ENCODE measurements at regions not wholly inside any gene's neighbourhood (a gene's known extent, or its start where the extent isn't known, plus 50 kb on each side); places are given as distances from the start of the nearest gene placed in this dataset.
"Not testable (repeated sequence)": the region's sequence is repeated elsewhere in the genome, so short reads cannot be mapped to it uniquely, and the experiment has no call there.

GRCh38 chr12:112684742-112685141 lies 106.8 kb upstream of the RPH3A start:
- no peak for DNase-seq (ENCODE audit: extremely low read depth, insufficient read length)
- H3K36me3 ChIP-seq (ENCODE audit: control insufficient read depth, insufficient read depth, low read length), result no peaks in the 10 kb centered on the region
- peak; percentile 20 for TF ChIP-seq CTCF (IDR thresholded peaks at IDR 0.05; ENCODE audit: insufficient read depth, low read length, poor library complexity, severe bottlenecking)

GRCh38 chr12:112685321-112685720 lies 106.2 kb upstream of the RPH3A start:
- Histone ChIP-seq H3K4me3 (replicated peaks; ENCODE audit: low read depth, low read length) (no peak overlapping the region), H3K27me3 (replicated peaks; ENCODE audit: control insufficient read depth, insufficient read depth, low read length) (no peaks in the 10 kb centered on the region; the same call in 1 of the 2 replicates), H3K36me3 (ENCODE audit: control insufficient read depth, insufficient read depth, low read length) (no peaks in the 10 kb centered on the region)
- TF ChIP-seq CTCF (IDR thresholded peaks at IDR 0.05; ENCODE audit: insufficient read depth, low read length, poor library complexity, severe bottlenecking), result no peak
- DNase-seq (ENCODE audit: extremely low read depth, insufficient read length), result no peak

More at GRCh38 chr12:112684742-112685141, 106.8 kb upstream of the RPH3A start:
- Histone ChIP-seq H3K4me3 (replicated peaks; ENCODE audit: low read depth, low read length) (no peak overlapping the region), H3K27me3 (replicated peaks; ENCODE audit: control insufficient read depth, insufficient read depth, low read length) (no peaks in the 10 kb centered on the region; the same call in none of the 2 replicates)

DNA sequence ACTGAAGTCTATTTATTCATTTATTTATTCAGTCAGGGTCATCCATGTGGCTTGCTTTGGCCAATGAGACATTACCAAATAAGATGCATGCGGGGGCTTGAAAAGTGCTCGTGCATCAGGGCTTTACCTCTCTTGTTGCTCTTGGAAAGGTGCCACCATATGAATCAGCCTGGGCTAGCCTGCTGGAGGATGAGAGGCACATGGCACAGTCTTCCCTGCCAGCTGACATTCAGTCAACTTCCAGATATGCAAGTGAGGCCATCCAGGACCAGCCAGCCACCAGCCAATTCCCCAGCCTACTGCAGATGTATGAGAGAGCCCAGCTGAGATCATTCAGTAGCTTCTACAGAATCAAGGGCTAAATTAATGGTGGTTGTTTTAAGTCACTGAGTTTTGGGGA lies 105.2 kb upstream of the RPH3A start:
- H3K36me3 ChIP-seq (ENCODE audit: control insufficient read depth, insufficient read depth, low read length), result no peaks in the 10 kb centered on the region
- no peaks in the 10 kb centered on the region for H3K27me3 ChIP-seq (replicated peaks; ENCODE audit: control insufficient read depth, insufficient read depth, low read length)
- no peak overlapping the region for H3K4me3 ChIP-seq (replicated peaks; ENCODE audit: low read depth, low read length)
- no peak for DNase-seq (ENCODE audit: extremely low read depth, insufficient read length)
- no peak for TF ChIP-seq CTCF (IDR thresholded peaks at IDR 0.05; ENCODE audit: insufficient read depth, low read length, poor library complexity, severe bottlenecking)

DNA sequence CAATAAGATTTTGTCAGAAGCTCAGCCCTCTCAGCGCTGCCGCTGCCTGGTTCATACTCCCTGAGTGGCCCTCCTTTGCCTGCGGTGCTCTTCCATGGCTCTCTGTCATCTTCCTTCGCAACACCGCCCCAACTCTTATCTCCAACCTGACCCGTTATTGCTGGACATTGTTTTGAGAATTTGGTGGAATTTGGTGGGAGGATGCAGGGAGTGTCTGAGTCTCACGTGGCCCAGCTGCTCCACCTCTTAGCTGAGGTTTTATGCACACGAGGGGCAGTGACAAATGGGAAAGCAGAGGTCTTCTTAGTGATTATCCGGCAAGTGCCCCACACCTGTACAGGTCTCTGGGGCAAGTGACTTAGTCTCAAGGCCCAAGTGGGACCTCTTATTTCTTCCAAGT lies 97.5 kb upstream of the RPH3A start:
- DNase-seq (ENCODE audit: extremely low read depth, insufficient read length), result no peak
- H3K4me3 ChIP-seq (replicated peaks; ENCODE audit: low read depth, low read length), result no peak overlapping the region
- TF ChIP-seq CTCF (IDR thresholded peaks at IDR 0.05; ENCODE audit: insufficient read depth, low read length, poor library complexity, severe bottlenecking), result no peak
- H3K27me3 ChIP-seq (replicated peaks; ENCODE audit: control insufficient read depth, insufficient read depth, low read length), result no peaks in the 10 kb centered on the region
- no peaks in the 10 kb centered on the region for H3K36me3 ChIP-seq (ENCODE audit: control insufficient read depth, insufficient read depth, low read length)

GRCh38 chr12:112697441-112697840 lies 94.1 kb upstream of the RPH3A start:
- H3K27me3 ChIP-seq (replicated peaks; ENCODE audit: control insufficient read depth, insufficient read depth, low read length); H3K36me3 ChIP-seq (ENCODE audit: control insufficient read depth, insufficient read depth, low read length); DNase-seq (ENCODE audit: extremely low read depth, insufficient read length); H3K4me3 ChIP-seq (replicated peaks; ENCODE audit: low read depth, low read length): not testable (repeated sequence)

DNA sequence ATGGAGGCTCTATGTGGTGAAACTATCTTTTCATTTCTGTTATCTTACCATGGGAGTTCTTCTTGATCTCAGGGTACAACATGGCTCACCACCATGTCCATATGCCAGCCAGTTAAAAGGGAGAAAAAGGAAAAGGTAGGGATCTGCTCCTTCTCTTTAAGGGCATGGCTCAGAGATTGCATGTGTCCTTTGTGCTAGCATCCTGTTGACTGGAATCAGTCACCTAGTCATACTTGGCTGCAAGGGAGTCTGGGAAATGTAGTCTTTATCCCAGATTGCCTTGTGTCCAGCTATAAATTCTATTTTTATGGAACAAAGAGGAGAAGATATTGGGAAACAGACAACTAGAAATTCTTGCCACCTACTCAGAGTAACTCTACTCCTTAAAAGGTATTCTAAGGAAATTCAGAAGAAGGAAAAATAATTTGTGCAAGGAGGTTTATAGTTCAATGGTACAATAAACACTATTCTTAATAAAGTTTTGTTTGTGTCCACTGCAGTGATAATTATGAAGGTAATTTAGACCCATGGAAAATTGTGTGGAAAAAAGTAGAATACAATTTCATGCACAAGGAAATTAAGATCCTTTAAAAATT lies 86.4 kb upstream of the RPH3A start:
- no peak for TF ChIP-seq CTCF (IDR thresholded peaks at IDR 0.05; ENCODE audit: insufficient read depth, low read length, poor library complexity, severe bottlenecking)
- Histone ChIP-seq H3K36me3 (ENCODE audit: control insufficient read depth, insufficient read depth, low read length) (no peaks in the 10 kb centered on the region), H3K27me3 (replicated peaks; ENCODE audit: control insufficient read depth, insufficient read depth, low read length) (0 out of 2 replicates have a peak, but pooled peaks cover 2% of the 10 kb centered on the region), H3K4me3 (replicated peaks; ENCODE audit: low read depth, low read length) (no peak overlapping the region)
- no peak for DNase-seq (ENCODE audit: extremely low read depth, insufficient read length)
